ENCODE measurements at regions not wholly inside any gene's neighbourhood (a gene's known extent, or its start where the extent isn't known, plus 50 kb on each side); places are given as distances from the start of the nearest gene placed in this dataset.

DNA sequence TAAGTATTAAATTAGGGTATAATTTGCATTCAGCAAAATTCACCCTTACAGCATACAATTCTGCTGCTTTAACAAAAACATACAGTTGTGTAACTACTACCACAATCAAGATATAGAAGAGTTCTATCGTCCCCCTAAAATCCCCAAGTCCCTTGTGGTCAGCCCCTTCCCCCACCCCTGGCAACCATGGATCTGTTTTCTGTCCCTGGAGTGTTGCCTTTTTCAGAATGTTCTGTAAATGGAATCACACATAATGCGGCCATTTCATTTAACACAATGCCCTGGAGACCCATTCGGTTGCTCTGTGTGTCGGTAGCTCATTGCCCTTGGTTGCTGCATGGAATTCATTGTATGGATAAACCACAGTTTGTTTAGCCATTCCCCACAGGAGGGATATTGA, 190.2 kb downstream of the IRX5 start:
- TF ChIP-seq EZH2 (IDR thresholded peaks at IDR 0.05) (no peak), POLR2AphosphoS5 (IDR thresholded peaks at IDR 0.05; ENCODE audit: borderline replicate concordance, low read depth, low read length) (no peak), FOXP2 (optimal IDR thresholded peaks at IDR 0.05; ENCODE audit: control extremely low read depth, extremely low read length, insufficient read depth) (no peak)
